B cell (primary cell): ENCODE measurements at regions not wholly inside any gene's neighbourhood (a gene's known extent, or its start where the extent isn't known, plus 50 kb on each side); places are given as distances from the start of the nearest gene placed in this dataset.

Experiments
- ATAC-seq: fragments of 200-7000 bp; cut with Tn5 transposase; one replicate; pipeline ENCODE4 v1.10.0; 2021; ENCODE audit warnings: low read depth, mild to moderate bottlenecking, moderate number of reproducible peaks, moderate library complexity
- CTCF ChIA-PET: fragments of 350-600 bp; sonication (Branson Sonifier 250); formaldehyde crosslinking; loops from one replicate; lab custom pipeline; 2021; ENCODE audit warnings: antibody characterized with exemption, inconsistent platforms; lab: Charles Lee
- POLR2A ChIA-PET: fragments of 350-600 bp; sonication (Branson Sonifier 250); formaldehyde crosslinking; loops from one replicate; lab custom pipeline; 2021; ENCODE audit warnings: antibody characterized with exemption; lab: Charles Lee
- DNase-seq: peaks from one replicate; pipeline ENCODE4 v3.0.0; 2013
- H2AFZ ChIP-seq: 2 replicates; pipeline ENCODE4 v1.6.1; 2012; ENCODE audit warnings: mild to moderate bottlenecking, low read depth, low read length; ENCODE audit not compliant: insufficient read depth, poor library complexity, severe bottlenecking
- H3K27ac ChIP-seq, 2 donors: 1 replicate in 1 of 2; 2 replicates in 1 of 2; pipeline ENCODE4 v1.5.1; 2012 to 2013; ENCODE audit warnings: low read length in 2 of 2, mild to moderate bottlenecking in 2 of 2, moderate library complexity in 1 of 2
- H3K27me3 ChIP-seq, 4 experiments: fragments of 200-600 bp in 1 of 4; sonication (generic) in 1 of 4; replicated peaks in 1 of 4; 1 replicate in 2 of 4; 2 replicates in 2 of 4; pipeline versions ENCODE4 v1.6.1 to v1.7.0; 2013 to 2016; ENCODE audit warnings: low read length in 3 of 4, mild to moderate bottlenecking in 2 of 4, mixed read lengths in 1 of 4, moderate library complexity in 1 of 4; ENCODE audit not compliant: insufficient read depth in 4 of 4, control insufficient read depth in 3 of 4; ENCODE audit errors: control extremely low read depth in 1 of 4
- H3K36me3 ChIP-seq, 2 experiments: replicated peaks in 1 of 2; 1 replicate in 1 of 2; 2 replicates in 1 of 2; pipeline versions ENCODE4 v1.6.1 to v1.7.1; 2013; ENCODE audit warnings: low read length in 1 of 2; ENCODE audit not compliant: insufficient read depth in 2 of 2, control insufficient read depth in 1 of 2; ENCODE audit errors: control extremely low read depth in 1 of 2, extremely low read depth in 1 of 2
- H3K4me1 ChIP-seq, 2 donors: fragments of 200-600 bp in 1 of 2; sonication (generic) in 1 of 2; 1 replicate in 1 of 2; 2 replicates in 1 of 2; pipeline versions ENCODE4 v1.5.1 to v1.6.1; 2013 to 2017; ENCODE audit warnings: low read length in 2 of 2; ENCODE audit not compliant: control insufficient read depth in 2 of 2, insufficient read depth in 2 of 2
- H3K4me2 ChIP-seq: replicated peaks from 2 replicates; pipeline ENCODE3; 2012; ENCODE audit warnings: mild to moderate bottlenecking, low read depth, low read length; ENCODE audit not compliant: poor library complexity, severe bottlenecking
- H3K4me3 ChIP-seq, 5 experiments: fragments of 200-600 bp in 1 of 5; sonication (generic) in 1 of 5; 1 replicate in 3 of 5; 2 replicates in 2 of 5; pipeline versions ENCODE4 v1.5.1 to v1.7.0; 2011 to 2016; ENCODE audit warnings: low read length in 4 of 5, mild to moderate bottlenecking in 4 of 5, low read depth in 2 of 5, control low read depth in 1 of 5, moderate library complexity in 1 of 5; ENCODE audit not compliant: insufficient read depth in 1 of 5; ENCODE audit errors: control extremely low read depth in 1 of 5, extremely low read depth in 1 of 5
- H3K79me2 ChIP-seq: fragments of 200-600 bp; sonication (generic); one replicate; pipeline ENCODE4 v1.6.0; 2016; ENCODE audit warnings: low read length; ENCODE audit not compliant: control insufficient read depth, insufficient read depth
- H3K9ac ChIP-seq: fragments of 200-600 bp; sonication (generic); 2 replicates; pipeline ENCODE4 v1.6.1; 2017; ENCODE audit warnings: mild to moderate bottlenecking, low read length, moderate library complexity
- H3K9me3 ChIP-seq, 3 donors: one replicate each; pipeline versions ENCODE4 v1.6.1 to v1.7.1; 2013; ENCODE audit warnings: low read length in 2 of 3; ENCODE audit not compliant: control insufficient read depth in 2 of 3, insufficient read depth in 1 of 3; ENCODE audit errors: control extremely low read depth in 1 of 3
- H4K20me1 ChIP-seq: 2 replicates; pipeline ENCODE4 v1.6.0; 2012; ENCODE audit warnings: mild to moderate bottlenecking, low read length; ENCODE audit not compliant: insufficient read depth, control insufficient read depth, poor library complexity, severe bottlenecking
- H3K27ac Mint-ChIP-seq: one replicate; pipeline ENCODE4 v1.8.0; 2021; ENCODE audit warnings: mixed read lengths
- H3K27me3 Mint-ChIP-seq: one replicate; pipeline ENCODE4 v1.8.0; 2021; ENCODE audit warnings: mixed read lengths
- H3K4me1 Mint-ChIP-seq: one replicate; pipeline ENCODE4 v1.8.0; 2021; ENCODE audit warnings: mixed read lengths
- H3K4me3 Mint-ChIP-seq: one replicate; pipeline ENCODE4 v1.8.0; 2021; ENCODE audit warnings: mixed read lengths
- H3K9me3 Mint-ChIP-seq: one replicate; pipeline ENCODE4 v1.8.0; 2022; ENCODE audit warnings: mixed read lengths; ENCODE audit not compliant: insufficient read depth
- CTCF ChIP-seq: fragments of 200-600 bp; IDR thresholded peaks from one replicate; pipeline ENCODE4 v1.8.0; 2022; ENCODE audit warnings: antibody characterized with exemption, mild to moderate bottlenecking
- EZH2 ChIP-seq: IDR thresholded peaks from 2 replicates; pipeline ENCODE4 v1.6.1; 2012; ENCODE audit warnings: borderline replicate concordance, low read depth, mild to moderate bottlenecking, moderate library complexity, low read length; ENCODE audit not compliant: insufficient read depth, poor library complexity, severe bottlenecking
- WGBS: methylation state at CpG from one replicate; pipeline ENCODE4 v1.1.5; 2013; ENCODE audit warnings: missing lambda C conversion rate; ENCODE audit not compliant: insufficient coverage; 5-methylcytosine and 5-hydroxymethylcytosine counted together
- intact Hi-C: fragments of 100-400 bp; cut with micrococcal nuclease; formaldehyde crosslinking; loops from one replicate; pipeline ENCODE4 v1.10.0; 2022

GRCh38 chr10:31197886-31198285 lies 121.1 kb upstream of the ZEB1 start:
- Histone ChIP-seq H3K27me3 (no peaks in the 10 kb centered on the region), H4K20me1 (no peaks in the 10 kb centered on the region), H3K4me3 (no peak overlapping the region), H3K4me1 (no peaks in the 10 kb centered on the region), H3K79me2 (no peaks in the 10 kb centered on the region), H3K9me3 (no peaks in the 10 kb centered on the region), H3K27ac (no peak overlapping the region), H3K36me3 (no peaks in the 10 kb centered on the region), H3K4me2 (no peak overlapping the region), H3K9ac (no peak overlapping the region), H2AFZ (no peak overlapping the region)
- TF ChIP-seq CTCF (no peak), EZH2 (no peak)
- ChIA-PET CTCF (no interaction called here), POLR2A (no interaction called here)
- Mint-ChIP-seq H3K9me3 (no peaks in the 10 kb centered on the region), H3K4me3 (no peak overlapping the region), H3K27ac (no peak overlapping the region), H3K27me3 (no peaks in the 10 kb centered on the region), H3K4me1 (no peaks in the 10 kb centered on the region)
- intact Hi-C loops: no loop called here
- WGBS: 94% methylated on average over 3 of the region's 5 CpGs
- DNase-seq (no peak), ATAC-seq (no peak)

- Histone ChIP-seq H3K4me2 (no peak overlapping the region), H2AFZ (no peak overlapping the region), H3K9ac (no peak overlapping the region), H4K20me1 (no peaks in the 10 kb centered on the region), H3K27ac (no peak overlapping the region), H3K4me1 (no peaks in the 10 kb centered on the region), H3K27me3 (no peaks in the 10 kb centered on the region), H3K9me3 (no peaks in the 10 kb centered on the region), H3K79me2 (no peaks in the 10 kb centered on the region), H3K4me3 (no peak overlapping the region), H3K36me3 (no peaks in the 10 kb centered on the region)
- ChIA-PET POLR2A (no interaction called here), CTCF (no interaction called here)
- no peak for DNase-seq
- WGBS: 100% methylated on average over 2 of the region's 4 CpGs
- H3K27me3 Mint-ChIP-seq: no peaks in the 10 kb centered on the region
- TF ChIP-seq EZH2: no peak
- no peak for TF ChIP-seq CTCF
- intact Hi-C loops: no loop called here
- H3K4me1 Mint-ChIP-seq: no peaks in the 10 kb centered on the region
- no peak overlapping the region for H3K4me3 Mint-ChIP-seq
- no peaks in the 10 kb centered on the region for H3K9me3 Mint-ChIP-seq
- no peak overlapping the region for H3K27ac Mint-ChIP-seq
- no peak for ATAC-seq
Observed at GRCh38 chr10:31204090-31204489, 114.9 kb upstream of the ZEB1 start.
